K562 (cell line): ENCODE measurements at regions not wholly inside any gene's neighbourhood (a gene's known extent, or its start where the extent isn't known, plus 50 kb on each side); places are given as distances from the start of the nearest gene placed in this dataset.

Experiments used
- ATAC-seq: fragments of 200-7000 bp; cut with Tn5 transposase; 3 replicates; pipeline ENCODE4 v1.9.1; 2020; ENCODE audit warnings: moderate library complexity
- BruUV-seq: library from RNA; stranded (reverse); fragments of 400-500 nt; replicated peaks from 2 replicates; lab custom pipeline; 2021; lab: Mats Ljungman, UMichigan
- CTCF ChIA-PET: fragments of 300-600 bp; formaldehyde crosslinking; extraction: SDS; loops from one replicate; lab custom pipeline; 2021; ENCODE audit warnings: low intra/inter-chr PET ratio; lab: Yijun Ruan, JAX
- POLR2A ChIA-PET: fragments of 300-600, 350-650 bp; sonication (Branson Sonifier 250); formaldehyde crosslinking; extraction: SDS; loops from one replicate; lab custom pipeline; 2021; ENCODE audit warnings: antibody characterized with exemption, inconsistent platforms; lab: Yijun Ruan, JAX
- DNase-seq, 4 experiments: peaks; one replicate each; pipeline versions ENCODE4 v3.0.0 to v3.0.0-alpha.2; 2011 to 2018; ENCODE audit warnings: low spot score in 3 of 4, mixed read lengths in 3 of 4; ENCODE audit errors: extremely low read depth in 1 of 4
- FAIRE-seq: peaks from 2 replicates; lab custom pipeline; 2011; peaks lifted over from hg19 to GRCh38; lab: Jason Lieb, UNC
- H2AFZ ChIP-seq: 2 replicates; pipeline ENCODE4 v1.6.0; 2011; ENCODE audit warnings: low read depth, low read length, control low read depth, inconsistent platforms
- H3K27ac ChIP-seq: fragments of 200-600 bp; 3 replicates; pipeline ENCODE4 v1.8.0; 2011; ENCODE audit warnings: low read depth, mild to moderate bottlenecking, control low read depth, inconsistent platforms, low read length, moderate library complexity, mixed read lengths; ENCODE audit errors: extremely low read depth
- H3K27me3 ChIP-seq, 2 experiments: fragments of 300-600 bp in 1 of 2; 2 replicates in 1 of 2; 3 replicates in 1 of 2; pipeline versions ENCODE4 v1.6.0 to v1.8.0; 2011; ENCODE audit warnings: inconsistent platforms in 2 of 2, low read length in 2 of 2, mild to moderate bottlenecking in 1 of 2, mixed read lengths in 1 of 2, moderate library complexity in 1 of 2; ENCODE audit not compliant: control insufficient read depth in 2 of 2, insufficient read depth in 2 of 2
- H3K36me3 ChIP-seq: fragments of 300-600 bp; 3 replicates; pipeline ENCODE4 v1.8.0; 2011; ENCODE audit warnings: mild to moderate bottlenecking, low read length, inconsistent platforms; ENCODE audit not compliant: control insufficient read depth, insufficient read depth
- H3K4me1 ChIP-seq, 2 experiments: fragments of 200-600 bp in 1 of 2; replicated peaks in 1 of 2; 2 replicates in 1 of 2; 3 replicates in 1 of 2; pipeline versions ENCODE4 v1.5.1 to v1.8.0; 2011; ENCODE audit warnings: inconsistent platforms in 2 of 2, low read length in 2 of 2, mild to moderate bottlenecking in 1 of 2, mixed read lengths in 1 of 2, moderate library complexity in 1 of 2; ENCODE audit not compliant: control insufficient read depth in 2 of 2, insufficient read depth in 2 of 2
- H3K4me2 ChIP-seq: 2 replicates; pipeline ENCODE4 v1.6.1; 2011; ENCODE audit warnings: low read length, control low read depth, inconsistent platforms, mixed read lengths; ENCODE audit not compliant: insufficient read depth
- H3K4me3 ChIP-seq: fragments of 200-600 bp; sonication (generic), shearing (Covaris generic); 2 replicates; pipeline ENCODE4 v1.5.1; 2016; ENCODE audit warnings: control low read depth, inconsistent platforms
- H3K79me2 ChIP-seq: fragments of 200-600 bp; 3 replicates; pipeline ENCODE4 v1.8.0; 2011; ENCODE audit warnings: low read length, inconsistent platforms; ENCODE audit not compliant: control insufficient read depth, insufficient read depth
- H3K9ac ChIP-seq, 2 experiments: 2 replicates each; pipeline versions ENCODE4 v1.6.0 to v1.6.1; 2011; ENCODE audit warnings: low read depth in 2 of 2, low read length in 2 of 2, control low read depth in 1 of 2, inconsistent platforms in 1 of 2, mild to moderate bottlenecking in 1 of 2, mixed read lengths in 1 of 2; ENCODE audit not compliant: insufficient read depth in 1 of 2
- H3K9me1 ChIP-seq: one replicate; pipeline ENCODE4 v1.6.0; 2011; ENCODE audit warnings: inconsistent platforms, mild to moderate bottlenecking, low read length, moderate library complexity; ENCODE audit not compliant: control insufficient read depth, insufficient read depth
- H3K9me3 ChIP-seq: replicated peaks from 2 replicates; pipeline ENCODE4 v1.5.1; 2011; ENCODE audit warnings: low read depth, low read length, inconsistent platforms; ENCODE audit not compliant: control insufficient read depth, insufficient read depth
- H4K20me1 ChIP-seq: replicated peaks from 2 replicates; pipeline ENCODE4 v1.6.1; 2011; ENCODE audit warnings: low read length, inconsistent platforms, mixed read lengths; ENCODE audit not compliant: control insufficient read depth, insufficient read depth
- CCNT2 ChIP-seq: IDR thresholded peaks from 2 replicates; pipeline ENCODE4 v1.6.1; 2011; ENCODE audit warnings: borderline replicate concordance, low read depth, mild to moderate bottlenecking, moderate library complexity, mixed read lengths, low read length; ENCODE audit not compliant: insufficient read length; ENCODE audit errors: extremely low read depth
- FIP1L1 ChIP-seq: fragments of 200-400 bp; formaldehyde crosslinking; IDR thresholded peaks from 2 replicates; pipeline ENCODE4 v1.6.1; 2018; ENCODE audit warnings: mild to moderate bottlenecking, low read depth, low read length; ENCODE audit not compliant: poor library complexity, severe bottlenecking
- GMEB1 ChIP-seq: fragments of 250-450 bp; sonication (Bioruptor Pico); IDR thresholded peaks from 2 replicates; pipeline ENCODE4 v1.4.0; 2020; ENCODE audit warnings: mild to moderate bottlenecking
- HDAC2 ChIP-seq: fragments of 450-650 bp; IDR thresholded peaks from 2 replicates; pipeline ENCODE4 v1.6.1; 2016; ENCODE audit warnings: mild to moderate bottlenecking
- LARP7 ChIP-seq: fragments of 450-650 bp; IDR thresholded peaks from 2 replicates; pipeline ENCODE4 v1.6.1; 2016
- MED1 ChIP-seq: sonication (generic); formaldehyde crosslinking; IDR thresholded peaks from 2 replicates; pipeline ENCODE4 v1.8.1; 2023; ENCODE audit warnings: missing genetic modification reagents, borderline replicate concordance
- MNT ChIP-seq, 2 experiments: fragments of 450-650 bp; conservative IDR thresholded peaks; 2 replicates each; pipeline ENCODE4 v1.6.1; 2017; ENCODE audit warnings: mild to moderate bottlenecking in 2 of 2, moderate library complexity in 2 of 2
- TFE3 ChIP-seq: fragments of 450-650 bp; formaldehyde crosslinking; IDR thresholded peaks from 2 replicates; pipeline ENCODE4 v1.4.0; 2020; ENCODE audit warnings: mild to moderate bottlenecking, mixed read lengths
- ZBTB34 ChIP-seq: fragments of 250-450 bp; sonication (Bioruptor Pico); IDR thresholded peaks from 2 replicates; pipeline ENCODE4 v1.8.0; 2021; ENCODE audit warnings: mild to moderate bottlenecking, moderate library complexity
- ZNF121 ChIP-seq: sonication (generic); formaldehyde crosslinking; conservative IDR thresholded peaks from 2 replicates; pipeline ENCODE4 v1.8.0; 2022; ENCODE audit warnings: missing genetic modification reagents
- ZNF253 ChIP-seq: fragments of 250-450 bp; sonication (Bioruptor Pico); conservative IDR thresholded peaks from 2 replicates; pipeline ENCODE4 v1.6.1; 2021; ENCODE audit warnings: mild to moderate bottlenecking
- ZNF395 ChIP-seq: fragments of 200-800 bp; sonication (Bioruptor generic); IDR thresholded peaks from 2 replicates; pipeline ENCODE4 v1.6.1; 2017; ENCODE audit warnings: missing genetic modification characterization, missing compliant biosample characterization
- ZNF707 ChIP-seq: fragments of 250-450 bp; sonication (Bioruptor Pico); conservative IDR thresholded peaks from 2 replicates; pipeline ENCODE4 v1.8.0; 2022; ENCODE audit warnings: inconsistent platforms, mild to moderate bottlenecking, moderate library complexity
- WGBS: fragments of 100-300 bp; shearing (Covaris generic); methylation state at CpG from one replicate; pipeline ENCODE4 v1.1.6; 2016; ENCODE audit warnings: low coverage, mixed read lengths; ENCODE audit not compliant: insufficient coverage; ENCODE audit errors: missing lambda C conversion rate; 5-methylcytosine and 5-hydroxymethylcytosine counted together
- in situ Hi-C: fragments of 300-500 bp; cut with MboI; formaldehyde crosslinking; loops from 4 replicates; pipeline ENCODE4 v1.15.0; 2018; ENCODE audit warnings: inconsistent platforms, mixed read lengths
- intact Hi-C: fragments of 100-400 bp; cut with micrococcal nuclease; formaldehyde crosslinking; loops from 2 replicates; pipeline ENCODE4 v1.14.2; 2022

GRCh38 chr18:71989616-71990015, 554.5 kb downstream of the CBLN2 start:
- H3K36me3 ChIP-seq, result no peaks in the 10 kb centered on the region
- no peaks in the 10 kb centered on the region for H4K20me1 ChIP-seq
- H3K27ac ChIP-seq, result no peak overlapping the region
- H3K9ac ChIP-seq, result no peak overlapping the region
- CTCF ChIA-PET, result no interaction called here
- POLR2A ChIA-PET, result no interaction called here
- no peak overlapping the region for H2AFZ ChIP-seq
- DNase-seq (no peak), ATAC-seq (no peak)
- in situ Hi-C loops, result no loop called here
- intact Hi-C loops, result no loop called here
- H3K27me3 ChIP-seq, result no peaks in the 10 kb centered on the region
- H3K4me2 ChIP-seq, result no peak overlapping the region
- no peaks in the 10 kb centered on the region for H3K9me1 ChIP-seq
- no TSS peak for BruUV-seq
- TF ChIP-seq MNT (conservative IDR thresholded peaks at IDR 0.05), result no peak
- TF ChIP-seq ZNF707, result no peak
- TF ChIP-seq LARP7, result no peak
- TF ChIP-seq GMEB1, result no peak
- no peak for TF ChIP-seq ZNF395 (CRISPR knock-in tag)
- TF ChIP-seq HDAC2, result no peak
- no peak for TF ChIP-seq TFE3 (CRISPR knock-in tag)
- no peak for TF ChIP-seq ZBTB34 (CRISPR knock-in tag)
- TF ChIP-seq MED1 (CRISPR knock-in tag), result no peak
- TF ChIP-seq ZNF253 (CRISPR knock-in tag), result no peak
- no peak for TF ChIP-seq CCNT2
- no peak for TF ChIP-seq ZNF121
- TF ChIP-seq FIP1L1, result no peak
- TF ChIP-seq, all 486 proteins: peak for 0
- Histone ChIP-seq H3K4me1 (no peaks in the 10 kb centered on the region), H3K79me2 (no peaks in the 10 kb centered on the region), H3K4me3 (no peak overlapping the region), H3K9me3 (no peaks in the 10 kb centered on the region)
- WGBS, result 0% methylated on average over 1 of the region's 1 CpG
- FAIRE-seq, result no peak
